Calu3 (cell line): ENCODE measurements at regions not wholly inside any gene's neighbourhood (a gene's known extent, or its start where the extent isn't known, plus 50 kb on each side); places are given as distances from the start of the nearest gene placed in this dataset.
A peak's percentile ranks its signal among the peaks of the same experiment; 100 is the strongest.

Experiments
- BruUV-seq: library from RNA; stranded (reverse); fragments of 400-500 nt; replicated peaks from 2 replicates; lab custom pipeline; 2021; lab: Mats Ljungman, UMichigan
- CTCF ChIA-PET: fragments of 300-600 bp; sonication (Branson Sonifier 250); formaldehyde crosslinking; loops from one replicate; lab custom pipeline; 2022; ENCODE audit warnings: antibody characterized with exemption; lab: Charles Lee
- DNase-seq: peaks from one replicate; pipeline ENCODE4 v3.0.0; 2022
- H3K27ac Mint-ChIP-seq: one replicate; pipeline ENCODE4 v1.8.0; 2022; ENCODE audit warnings: mixed read lengths; ENCODE audit not compliant: unreplicated experiment
- H3K27me3 Mint-ChIP-seq: one replicate; pipeline ENCODE4 v1.8.0; 2022; ENCODE audit warnings: mixed read lengths; ENCODE audit not compliant: unreplicated experiment
- H3K36me3 Mint-ChIP-seq: one replicate; pipeline ENCODE4 v1.8.0; 2022; ENCODE audit warnings: mild to moderate bottlenecking, moderate library complexity, mixed read lengths; ENCODE audit not compliant: insufficient read depth, unreplicated experiment
- H3K4me1 Mint-ChIP-seq: one replicate; pipeline ENCODE4 v1.8.0; 2022; ENCODE audit warnings: mild to moderate bottlenecking, low read depth, mixed read lengths; ENCODE audit not compliant: unreplicated experiment
- H3K4me3 Mint-ChIP-seq: one replicate; pipeline ENCODE4 v1.8.0; 2022; ENCODE audit warnings: mild to moderate bottlenecking, low read depth, moderate library complexity, mixed read lengths; ENCODE audit not compliant: unreplicated experiment
- H3K9me3 Mint-ChIP-seq: one replicate; pipeline ENCODE4 v1.8.0; 2022; ENCODE audit warnings: low read depth, mixed read lengths; ENCODE audit not compliant: unreplicated experiment
- CTCF ChIP-seq: fragments of 200-600 bp; IDR thresholded peaks from one replicate; pipeline ENCODE4 v1.8.0; 2022; ENCODE audit warnings: antibody characterized with exemption; ENCODE audit not compliant: unreplicated experiment
- intact Hi-C: fragments of 100-400 bp; cut with micrococcal nuclease; formaldehyde crosslinking; loops from one replicate; pipeline ENCODE4 v1.10.0; 2022; ENCODE audit not compliant: unreplicated experiment

- TF ChIP-seq CTCF = no peak
- intact Hi-C loops = no loop called here
- CTCF ChIA-PET = no interaction called here
- no TSS peak for BruUV-seq
- Mint-ChIP-seq H3K27me3 (no peaks in the 10 kb centered on the region), H3K4me1 (peaks cover 33% of the 10 kb centered on the region), H3K36me3 (no peaks in the 10 kb centered on the region), H3K4me3 (no peak overlapping the region), H3K9me3 (no peaks in the 10 kb centered on the region), H3K27ac (no peak overlapping the region)
- DNase-seq = no peak
Observed at GRCh38 chr1:219518907-219519248, 94.0 kb downstream of the ZC3H11B start.

GRCh38 chr1:219518168-219518906 is 94.6 kb downstream of the ZC3H11B start:
- no peak overlapping the region for H3K4me3 Mint-ChIP-seq
- TF ChIP-seq CTCF = no peak
- H3K4me1 Mint-ChIP-seq = peaks cover 33% of the 10 kb centered on the region
- no TSS peak for BruUV-seq
- H3K27ac Mint-ChIP-seq = no peak overlapping the region
- CTCF ChIA-PET = no interaction called here
- H3K27me3 Mint-ChIP-seq = no peaks in the 10 kb centered on the region
- H3K9me3 Mint-ChIP-seq = no peaks in the 10 kb centered on the region
- DNase-seq = peak; percentile 53
- H3K36me3 Mint-ChIP-seq = no peaks in the 10 kb centered on the region
- intact Hi-C loops = no loop called here

- no peaks in the 10 kb centered on the region for H3K36me3 Mint-ChIP-seq
- peak overlapping the region; percentile 40 for H3K27ac Mint-ChIP-seq
- H3K4me3 Mint-ChIP-seq = no peak overlapping the region
- peak; percentile 34 for DNase-seq
- TF ChIP-seq CTCF = no peak
- CTCF ChIA-PET = no interaction called here
- H3K9me3 Mint-ChIP-seq = no peaks in the 10 kb centered on the region
- H3K4me1 Mint-ChIP-seq = peaks cover 33% of the 10 kb centered on the region
- intact Hi-C loops = no loop called here
- no peaks in the 10 kb centered on the region for H3K27me3 Mint-ChIP-seq
- BruUV-seq = no TSS peak
Observed at GRCh38 chr1:219517031-219517430, 95.9 kb downstream of the ZC3H11B start.

- Mint-ChIP-seq H3K4me3 (no peak overlapping the region), H3K9me3 (no peaks in the 10 kb centered on the region), H3K36me3 (no peaks in the 10 kb centered on the region), H3K4me1 (peaks cover 32% of the 10 kb centered on the region), H3K27me3 (no peaks in the 10 kb centered on the region), H3K27ac (no peak overlapping the region)
- no TSS peak for BruUV-seq
- no peak for DNase-seq
- CTCF ChIA-PET = no interaction called here
- intact Hi-C loops = no loop called here
- no peak for TF ChIP-seq CTCF
Observed at GRCh38 chr1:219514728-219515127, 98.2 kb downstream of the ZC3H11B start.
